OCI-LY3 (cell line): ENCODE measurements at regions not wholly inside any gene's neighbourhood (a gene's known extent, or its start where the extent isn't known, plus 50 kb on each side); places are given as distances from the start of the nearest gene placed in this dataset.

Experiments used
- H2AFZ ChIP-seq: fragments of 200-600, 300-600 bp; shearing (Covaris generic); 2 replicates; pipeline ENCODE4 v1.6.0; 2014; ENCODE audit warnings: antibody characterized with exemption, low read depth, low read length
- H3K27ac ChIP-seq: fragments of 200-600, 300-600 bp; sonication (generic); 2 replicates; pipeline ENCODE4 v1.5.1; 2014; ENCODE audit warnings: mild to moderate bottlenecking, low read length, moderate library complexity, mixed read lengths
- H3K27me3 ChIP-seq: fragments of 200-600, 300-600 bp; sonication (generic); 2 replicates; pipeline ENCODE4 v1.6.1; 2014; ENCODE audit warnings: low read depth, low read length, mixed read lengths
- H3K36me3 ChIP-seq: fragments of 200-600, 300-600 bp; sonication (generic); replicated peaks from 2 replicates; pipeline ENCODE3; 2014; ENCODE audit warnings: low read depth, low read length, mixed read lengths
- H3K4me1 ChIP-seq: fragments of 300-600, 200-600 bp; sonication (generic); 2 replicates; pipeline ENCODE4 v1.6.1; 2014; ENCODE audit warnings: low read length, mixed read lengths
- H3K4me2 ChIP-seq: fragments of 200-600, 300-600 bp; sonication (generic); 2 replicates; pipeline ENCODE4 v1.6.1; 2014; ENCODE audit warnings: low read length, mixed read lengths
- H3K4me3 ChIP-seq: fragments of 300-600, 200-600 bp; sonication (generic); 2 replicates; pipeline ENCODE4 v1.5.1; 2014; ENCODE audit warnings: antibody characterized with exemption, mild to moderate bottlenecking, low read length, moderate library complexity
- H3K79me2 ChIP-seq: fragments of 300-600, 200-600 bp; shearing (Covaris generic); 2 replicates; pipeline ENCODE4 v1.6.1; 2014; ENCODE audit warnings: mild to moderate bottlenecking, low read length, mixed read lengths
- H3K9ac ChIP-seq: fragments of 300-600, 200-600 bp; shearing (Covaris generic); 2 replicates; pipeline ENCODE4 v1.6.0; 2014; ENCODE audit warnings: mild to moderate bottlenecking, low read length, moderate library complexity
- H3K9me3 ChIP-seq: fragments of 200-600, 300-600 bp; shearing (Covaris generic); 2 replicates; pipeline ENCODE4 v1.6.1; 2014; ENCODE audit warnings: low read length, mixed read lengths; ENCODE audit not compliant: insufficient read depth
- H4K20me1 ChIP-seq: fragments of 200-600, 300-600 bp; sonication (generic); 2 replicates; pipeline ENCODE4 v1.6.1; 2016; ENCODE audit warnings: low read length, mixed read lengths; ENCODE audit not compliant: insufficient read depth
- EZH2phosphoT487 ChIP-seq: fragments of 200-600 bp; shearing (Covaris generic); IDR thresholded peaks from 2 replicates; pipeline ENCODE4 v1.6.1; 2018; ENCODE audit warnings: antibody characterized with exemption, mixed run types, low read depth
- TF ChIP-seq, protein P1 (sequence below): fragments of 200-600, 300-600 bp; sonication (generic); IDR thresholded peaks from 2 replicates; pipeline ENCODE4 v1.5.1; 2014; ENCODE audit warnings: antibody characterized with exemption, low read length, low read depth

DNA sequence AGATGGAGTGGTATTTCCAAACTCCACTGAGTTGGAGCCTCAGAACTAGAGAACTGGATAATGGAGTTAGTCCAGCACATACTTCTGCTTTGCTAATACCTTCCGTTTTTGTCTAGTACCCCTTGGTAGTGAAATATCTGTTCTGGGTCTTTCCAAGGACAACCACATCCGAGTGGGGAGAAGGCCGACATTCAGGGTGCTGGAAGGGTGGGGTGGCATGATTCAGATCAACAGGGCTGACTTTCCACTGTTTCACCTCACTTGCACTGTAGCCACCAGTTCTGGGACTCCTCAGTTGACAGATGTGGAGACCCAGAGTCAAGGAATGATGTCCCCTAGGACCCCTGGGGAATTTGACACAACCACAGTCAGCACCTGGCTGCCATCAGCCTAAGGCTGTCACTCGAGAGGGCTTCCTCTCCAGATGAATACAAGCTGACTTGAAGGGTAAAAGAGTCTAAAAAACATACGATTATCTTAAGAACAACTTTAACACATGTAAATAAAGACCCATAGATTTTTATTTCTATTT, 84.8 kb upstream of the HNF1B start:
- Histone ChIP-seq H3K9ac (peak overlapping the region; percentile 31; the same call in 1 of the 2 replicates), H3K9me3 (no peaks in the 10 kb centered on the region), H3K4me1 (peaks cover 81% of the 10 kb centered on the region), H4K20me1 (no peaks in the 10 kb centered on the region), H3K27me3 (no peaks in the 10 kb centered on the region), H3K36me3 (no peaks in the 10 kb centered on the region), H3K27ac (peak overlapping the region; percentile 63), H2AFZ (peak overlapping the region; percentile 84), H3K4me3 (peak overlapping the region; percentile 34), H3K79me2 (no peaks in the 10 kb centered on the region), H3K4me2 (peak overlapping the region; percentile 58)
- TF ChIP-seq, protein P1, sequence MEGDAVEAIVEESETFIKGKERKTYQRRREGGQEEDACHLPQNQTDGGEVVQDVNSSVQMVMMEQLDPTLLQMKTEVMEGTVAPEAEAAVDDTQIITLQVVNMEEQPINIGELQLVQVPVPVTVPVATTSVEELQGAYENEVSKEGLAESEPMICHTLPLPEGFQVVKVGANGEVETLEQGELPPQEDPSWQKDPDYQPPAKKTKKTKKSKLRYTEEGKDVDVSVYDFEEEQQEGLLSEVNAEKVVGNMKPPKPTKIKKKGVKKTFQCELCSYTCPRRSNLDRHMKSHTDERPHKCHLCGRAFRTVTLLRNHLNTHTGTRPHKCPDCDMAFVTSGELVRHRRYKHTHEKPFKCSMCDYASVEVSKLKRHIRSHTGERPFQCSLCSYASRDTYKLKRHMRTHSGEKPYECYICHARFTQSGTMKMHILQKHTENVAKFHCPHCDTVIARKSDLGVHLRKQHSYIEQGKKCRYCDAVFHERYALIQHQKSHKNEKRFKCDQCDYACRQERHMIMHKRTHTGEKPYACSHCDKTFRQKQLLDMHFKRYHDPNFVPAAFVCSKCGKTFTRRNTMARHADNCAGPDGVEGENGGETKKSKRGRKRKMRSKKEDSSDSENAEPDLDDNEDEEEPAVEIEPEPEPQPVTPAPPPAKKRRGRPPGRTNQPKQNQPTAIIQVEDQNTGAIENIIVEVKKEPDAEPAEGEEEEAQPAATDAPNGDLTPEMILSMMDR = no peak
- TF ChIP-seq EZH2phosphoT487 = no peak

DNA sequence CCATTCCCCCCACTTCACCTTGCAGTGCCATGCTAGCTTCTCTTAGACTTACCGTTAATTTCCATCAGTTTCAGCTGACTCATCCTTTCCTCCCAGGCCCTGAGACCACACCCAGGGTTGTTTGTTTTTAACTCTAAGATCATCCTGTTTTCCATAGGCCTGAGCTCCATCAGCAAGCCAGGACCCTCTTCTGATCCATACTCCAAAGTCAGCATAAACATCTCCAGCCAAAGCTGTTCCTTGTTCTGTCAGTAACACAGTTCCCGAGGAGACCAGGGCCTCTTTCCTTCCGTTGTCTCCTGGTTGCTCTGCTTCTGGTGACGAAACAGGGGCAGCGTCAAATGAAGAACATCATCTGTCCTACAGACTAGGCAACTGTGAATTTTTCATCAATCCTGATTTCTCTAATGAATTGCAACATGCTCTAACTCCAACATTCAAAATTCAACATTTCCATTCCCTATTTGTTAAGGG, 83.8 kb upstream of the HNF1B start:
- Histone ChIP-seq H3K79me2 (no peaks in the 10 kb centered on the region), H3K9ac (peak overlapping the region; percentile 30; the same call in 1 of the 2 replicates), H3K4me3 (peak overlapping the region; percentile 24; the same call in 1 of the 2 replicates), H3K27ac (peak overlapping the region; percentile 63), H2AFZ (peak overlapping the region; percentile 84), H3K9me3 (no peaks in the 10 kb centered on the region), H3K4me2 (peak overlapping the region; percentile 58), H3K4me1 (peaks cover 86% of the 10 kb centered on the region), H3K27me3 (no peaks in the 10 kb centered on the region), H3K36me3 (no peaks in the 10 kb centered on the region), H4K20me1 (no peaks in the 10 kb centered on the region)
- no peak for TF ChIP-seq EZH2phosphoT487
- TF ChIP-seq, protein P1 = no peak

DNA sequence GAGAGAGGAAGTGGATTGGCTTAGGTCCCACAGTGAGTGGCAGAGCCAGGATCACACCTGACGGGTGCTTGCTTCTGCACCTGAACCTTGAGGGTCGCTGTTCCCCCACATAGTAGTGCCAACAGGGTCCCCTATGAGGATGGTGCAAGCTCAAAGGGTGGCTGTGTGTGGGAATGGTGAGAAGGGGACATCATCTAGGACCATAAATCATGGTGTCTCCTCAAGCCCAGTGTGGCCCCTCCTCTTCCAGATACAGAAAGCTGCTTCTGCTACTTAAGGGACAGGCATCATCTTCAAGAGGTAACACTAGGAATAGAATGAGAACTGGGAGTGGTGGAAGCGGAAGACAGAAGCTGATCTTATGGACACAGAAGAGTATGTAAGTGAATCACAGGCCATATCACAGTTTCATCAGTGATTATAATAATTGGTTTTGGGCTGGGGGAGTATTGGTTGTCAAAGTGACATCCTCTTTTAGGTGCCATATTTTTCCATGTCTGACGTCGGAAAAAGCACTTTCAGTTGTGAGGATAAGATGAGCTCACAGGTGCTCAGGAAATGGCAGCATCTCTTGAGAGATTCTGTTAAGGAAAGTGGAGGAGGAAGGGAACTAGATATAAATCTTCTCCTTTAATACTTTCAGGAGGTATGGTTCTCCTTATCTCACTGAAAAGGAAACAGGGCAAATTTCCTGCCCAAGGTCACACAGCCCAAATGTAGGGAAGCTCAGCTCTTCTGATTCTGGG, 83.2 kb upstream of the HNF1B start:
- TF ChIP-seq, protein P1 = no peak
- Histone ChIP-seq H3K27ac (peak overlapping the region; percentile 63; the same call in 1 of the 2 replicates), H3K9ac (no peak overlapping the region), H3K79me2 (no peaks in the 10 kb centered on the region), H3K9me3 (no peaks in the 10 kb centered on the region), H3K27me3 (no peaks in the 10 kb centered on the region), H3K36me3 (no peaks in the 10 kb centered on the region), H2AFZ (peak overlapping the region; percentile 84), H3K4me3 (no peak overlapping the region), H4K20me1 (no peaks in the 10 kb centered on the region), H3K4me2 (peak overlapping the region; percentile 58), H3K4me1 (peaks cover 80% of the 10 kb centered on the region)
